OCI-LY1 (cell line): ENCODE measurements at regions not wholly inside any gene's neighbourhood (a gene's known extent, or its start where the extent isn't known, plus 50 kb on each side); places are given as distances from the start of the nearest gene placed in this dataset.

Source experiments
- H2AFZ ChIP-seq: fragments of 200-600 bp; sonication (generic), shearing (Covaris generic); 2 replicates; pipeline ENCODE4 v1.6.0; 2014; ENCODE audit warnings: antibody characterized with exemption, mild to moderate bottlenecking, low read length
- H3F3A ChIP-seq: fragments of 200-600 bp; sonication (generic), shearing (Covaris generic); 2 replicates; pipeline ENCODE4 v1.6.0; 2014; ENCODE audit warnings: mild to moderate bottlenecking, antibody characterized with exemption, low read length, moderate library complexity; ENCODE audit not compliant: insufficient read depth
- H3K27ac ChIP-seq: fragments of 200-600 bp; sonication (generic); 2 replicates; pipeline ENCODE4 v1.5.1; 2014; ENCODE audit warnings: low read length, mixed run types, mild to moderate bottlenecking, low read depth; ENCODE audit not compliant: poor library complexity, severe bottlenecking
- H3K27me3 ChIP-seq: fragments of 200-600 bp; sonication (generic); 2 replicates; pipeline ENCODE4 v1.6.0; 2014; ENCODE audit warnings: antibody characterized with exemption, mild to moderate bottlenecking, low read length, moderate library complexity; ENCODE audit not compliant: insufficient read depth
- H3K36me3 ChIP-seq: fragments of 200-600 bp; sonication (generic); 2 replicates; pipeline ENCODE4 v1.6.1; 2014; ENCODE audit warnings: mild to moderate bottlenecking, antibody characterized with exemption, low read length, moderate library complexity, mixed read lengths; ENCODE audit not compliant: insufficient read depth
- H3K4me1 ChIP-seq: fragments of 200-600 bp; sonication (generic); 2 replicates; pipeline ENCODE4 v1.5.1; 2014; ENCODE audit warnings: mild to moderate bottlenecking, low read length, moderate library complexity; ENCODE audit not compliant: insufficient read depth, severe bottlenecking
- H3K4me2 ChIP-seq: fragments of 200-600 bp; sonication (generic), shearing (Covaris generic); 2 replicates; pipeline ENCODE4 v1.6.1; 2014; ENCODE audit warnings: low read length
- H3K4me3 ChIP-seq: fragments of 200-600 bp; sonication (generic); 2 replicates; pipeline ENCODE4 v1.5.1; 2014; ENCODE audit warnings: low read length, low read depth, mild to moderate bottlenecking, mixed read lengths; ENCODE audit not compliant: poor library complexity, severe bottlenecking
- H3K79me2 ChIP-seq: fragments of 200-600 bp; shearing (Covaris generic); 2 replicates; pipeline ENCODE4 v1.6.1; 2016; ENCODE audit warnings: mixed run types, low read length, mixed read lengths; ENCODE audit not compliant: insufficient read depth
- H3K9ac ChIP-seq: fragments of 200-600 bp; sonication (generic), shearing (Covaris generic); 2 replicates; pipeline ENCODE4 v1.6.1; 2014; ENCODE audit warnings: mild to moderate bottlenecking, low read length, mixed read lengths
- H3K9me2 ChIP-seq: fragments of 200-600 bp; sonication (generic), shearing (Covaris generic); 2 replicates; pipeline ENCODE4 v1.6.1; 2014; ENCODE audit warnings: low read depth, mild to moderate bottlenecking, low read length, mixed read lengths
- H3K9me3 ChIP-seq: fragments of 200-600 bp; shearing (Covaris generic); 2 replicates; pipeline ENCODE4 v1.6.1; 2014; ENCODE audit warnings: low read length, mixed read lengths
- H4K20me1 ChIP-seq: fragments of 200-600 bp; sonication (generic), shearing (Covaris generic); 2 replicates; pipeline ENCODE4 v1.6.0; 2016; ENCODE audit warnings: mild to moderate bottlenecking, low read length; ENCODE audit not compliant: insufficient read depth
- CTCF ChIP-seq: fragments of 200-600 bp; sonication (generic), shearing (Covaris generic); IDR thresholded peaks from 2 replicates; pipeline ENCODE4 v1.5.1; 2017; ENCODE audit warnings: mild to moderate bottlenecking, antibody characterized with exemption, low read length, moderate library complexity, mixed read lengths
- EZH2 ChIP-seq: fragments of 200-600 bp; sonication (generic), shearing (Covaris generic); IDR thresholded peaks from 2 replicates; pipeline ENCODE4 v1.8.0; 2017; ENCODE audit warnings: borderline replicate concordance, mixed run types, mild to moderate bottlenecking, antibody characterized with exemption, low read length, moderate library complexity, mixed read lengths

GRCh38 chr15:24733659-24734058, 58.1 kb downstream of the NPAP1 start:
- no peak for TF ChIP-seq CTCF
- Histone ChIP-seq H3K27me3 (no peaks in the 10 kb centered on the region), H3K4me3 (no peak overlapping the region), H3K79me2 (no peaks in the 10 kb centered on the region), H3F3A (no peaks in the 10 kb centered on the region), H2AFZ (no peak overlapping the region), H3K9me3 (no peaks in the 10 kb centered on the region), H3K9me2 (no peaks in the 10 kb centered on the region), H3K4me1 (no peaks in the 10 kb centered on the region), H3K36me3 (no peaks in the 10 kb centered on the region), H3K27ac (no peak overlapping the region), H4K20me1 (no peaks in the 10 kb centered on the region), H3K9ac (no peak overlapping the region), H3K4me2 (no peak overlapping the region)

- Histone ChIP-seq H3K36me3 (no peaks in the 10 kb centered on the region), H3K9ac (no peak overlapping the region), H3K9me3 (no peaks in the 10 kb centered on the region), H2AFZ (no peak overlapping the region), H3K27me3 (no peaks in the 10 kb centered on the region), H4K20me1 (no peaks in the 10 kb centered on the region), H3K9me2 (no peaks in the 10 kb centered on the region), H3K4me2 (no peak overlapping the region), H3K79me2 (no peaks in the 10 kb centered on the region), H3K27ac (no peak overlapping the region), H3K4me1 (no peaks in the 10 kb centered on the region), H3F3A (no peaks in the 10 kb centered on the region), H3K4me3 (no peak overlapping the region)
- TF ChIP-seq EZH2 = no peak
- no peak for TF ChIP-seq CTCF
These were observed 58.8 kb downstream of the NPAP1 start for GRCh38 chr15:24734396-24734795.

- H3K27ac ChIP-seq = no peak overlapping the region
- H3F3A ChIP-seq = no peaks in the 10 kb centered on the region
- H3K9me3 ChIP-seq = no peaks in the 10 kb centered on the region
- H4K20me1 ChIP-seq = no peaks in the 10 kb centered on the region
- no peak overlapping the region for H3K4me2 ChIP-seq
- no peaks in the 10 kb centered on the region for H3K4me1 ChIP-seq
- no peaks in the 10 kb centered on the region for H3K36me3 ChIP-seq
- H3K4me3 ChIP-seq = no peak overlapping the region
- H3K9me2 ChIP-seq = no peaks in the 10 kb centered on the region
- H3K79me2 ChIP-seq = no peaks in the 10 kb centered on the region
- no peaks in the 10 kb centered on the region for H3K27me3 ChIP-seq
- no peak for TF ChIP-seq CTCF
- no peak for TF ChIP-seq EZH2
- no peak overlapping the region for H3K9ac ChIP-seq
- no peak overlapping the region for H2AFZ ChIP-seq
These were observed 69.7 kb downstream of the NPAP1 start for GRCh38 chr15:24745290-24745689.
